ENCODE measurements at regions not wholly inside any gene's neighbourhood (a gene's known extent, or its start where the extent isn't known, plus 50 kb on each side); places are given as distances from the start of the nearest gene placed in this dataset.

DNA sequence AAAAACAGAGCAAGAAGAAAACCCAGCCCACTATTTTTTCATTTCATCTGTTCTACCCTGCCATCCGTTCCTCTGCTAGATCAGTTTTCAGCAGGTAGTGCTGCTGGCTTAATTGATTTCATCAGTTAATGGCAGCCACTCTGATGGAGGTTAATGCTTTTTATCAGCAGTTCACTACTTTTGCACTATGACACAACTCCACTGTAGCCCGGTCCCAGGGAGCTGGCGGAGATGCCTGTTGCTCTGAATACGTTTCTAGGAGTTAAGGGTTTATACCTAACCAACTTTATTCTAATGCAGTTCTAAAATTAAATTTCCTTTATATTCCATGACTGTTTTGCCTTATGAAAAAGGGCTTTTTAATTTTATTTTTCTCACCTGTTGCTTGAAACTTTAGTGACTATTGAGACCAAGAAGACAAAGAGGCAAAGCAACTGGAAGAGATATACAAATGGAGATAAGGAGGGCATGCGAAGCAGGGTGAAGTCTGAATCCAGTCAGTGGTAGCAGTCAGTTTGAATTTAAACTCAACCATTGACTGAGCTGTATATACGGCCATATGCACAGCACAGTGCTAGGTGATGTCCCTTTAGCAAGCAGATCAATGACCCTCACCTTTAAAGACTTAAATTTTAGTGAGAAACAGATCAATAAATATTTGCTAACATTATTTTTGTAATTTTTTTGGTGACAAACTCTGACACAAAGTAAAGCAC lies 477.9 kb downstream of the LMO4 start:
- TF ChIP-seq, protein P1, sequence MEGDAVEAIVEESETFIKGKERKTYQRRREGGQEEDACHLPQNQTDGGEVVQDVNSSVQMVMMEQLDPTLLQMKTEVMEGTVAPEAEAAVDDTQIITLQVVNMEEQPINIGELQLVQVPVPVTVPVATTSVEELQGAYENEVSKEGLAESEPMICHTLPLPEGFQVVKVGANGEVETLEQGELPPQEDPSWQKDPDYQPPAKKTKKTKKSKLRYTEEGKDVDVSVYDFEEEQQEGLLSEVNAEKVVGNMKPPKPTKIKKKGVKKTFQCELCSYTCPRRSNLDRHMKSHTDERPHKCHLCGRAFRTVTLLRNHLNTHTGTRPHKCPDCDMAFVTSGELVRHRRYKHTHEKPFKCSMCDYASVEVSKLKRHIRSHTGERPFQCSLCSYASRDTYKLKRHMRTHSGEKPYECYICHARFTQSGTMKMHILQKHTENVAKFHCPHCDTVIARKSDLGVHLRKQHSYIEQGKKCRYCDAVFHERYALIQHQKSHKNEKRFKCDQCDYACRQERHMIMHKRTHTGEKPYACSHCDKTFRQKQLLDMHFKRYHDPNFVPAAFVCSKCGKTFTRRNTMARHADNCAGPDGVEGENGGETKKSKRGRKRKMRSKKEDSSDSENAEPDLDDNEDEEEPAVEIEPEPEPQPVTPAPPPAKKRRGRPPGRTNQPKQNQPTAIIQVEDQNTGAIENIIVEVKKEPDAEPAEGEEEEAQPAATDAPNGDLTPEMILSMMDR (conservative IDR thresholded peaks at IDR 0.05; ENCODE audit: low read depth, low read length) = no peak
- TF ChIP-seq EZH2 (IDR thresholded peaks at IDR 0.05; ENCODE audit: low read length, unreplicated experiment) = no peak

Measured in PC-3 (cell line).